GM23248 (cell line): ENCODE measurements at regions not wholly inside any gene's neighbourhood (a gene's known extent, or its start where the extent isn't known, plus 50 kb on each side); places are given as distances from the start of the nearest gene placed in this dataset.

Experiments used
- EZH2 ChIP-seq: fragments of 200-600 bp; sonication (generic); IDR thresholded peaks from 2 replicates; pipeline ENCODE4 v1.6.1; 2018; ENCODE audit warnings: antibody characterized with exemption, mild to moderate bottlenecking; ENCODE audit not compliant: insufficient read depth, poor library complexity, severe bottlenecking
- EZH2phosphoT487 ChIP-seq: fragments of 200-600 bp; sonication (generic); IDR thresholded peaks from 2 replicates; pipeline ENCODE4 v1.6.1; 2018; ENCODE audit warnings: antibody characterized with exemption, moderate library complexity, mild to moderate bottlenecking, low read depth; ENCODE audit not compliant: insufficient read depth

DNA sequence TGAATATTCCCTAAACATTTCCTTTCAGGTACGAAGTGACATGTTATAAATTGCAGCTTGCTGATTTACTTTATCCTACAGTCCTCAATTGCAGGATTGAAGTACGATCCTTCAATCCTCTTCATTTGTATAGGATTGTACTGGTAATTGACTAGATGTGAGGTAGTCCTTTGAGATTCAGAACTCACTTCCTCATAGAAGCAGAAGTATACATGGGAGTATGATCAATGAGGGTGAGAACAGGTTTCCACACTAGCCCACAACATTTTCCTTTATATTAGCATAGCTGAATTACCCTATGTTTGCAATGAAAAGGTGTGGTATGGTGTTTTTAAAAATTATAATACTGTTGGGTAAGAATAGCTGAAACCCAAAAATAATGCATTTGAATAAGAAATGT is 160.0 kb upstream of the UMPS start:
- no peak for TF ChIP-seq EZH2phosphoT487
- TF ChIP-seq EZH2 = no peak
